ENCODE measurements at regions not wholly inside any gene's neighbourhood (a gene's known extent, or its start where the extent isn't known, plus 50 kb on each side); places are given as distances from the start of the nearest gene placed in this dataset.
"Not testable (repeated sequence)": the region's sequence is repeated elsewhere in the genome, so short reads cannot be mapped to it uniquely, and the experiment has no call there.

GRCh38 chr3:177334803-177335202 lies 137.5 kb upstream of the TBL1XR1 start:
- no peaks in the 10 kb centered on the region for H3K27me3 Mint-ChIP-seq
- no peaks in the 10 kb centered on the region for H3K9me3 Mint-ChIP-seq
- DNase-seq, result no peak
- no peak overlapping the region for H3K27ac Mint-ChIP-seq
- ChIA-PET POLR2A (no interaction called here), CTCF (no interaction called here)
- peaks cover 25% of the 10 kb centered on the region for H3K4me1 Mint-ChIP-seq
- H3K4me3 Mint-ChIP-seq, result no peak overlapping the region
- H3K36me3 Mint-ChIP-seq (ENCODE audit: low read depth), result no peaks in the 10 kb centered on the region

GRCh38 chr3:177335728-177336127 lies 138.4 kb upstream of the TBL1XR1 start:
- no peaks in the 10 kb centered on the region for H3K36me3 Mint-ChIP-seq (ENCODE audit: low read depth)
- ChIA-PET CTCF (no interaction called here), POLR2A (no interaction called here)

GRCh38 chr3:177336873-177337450 lies 139.7 kb upstream of the TBL1XR1 start:
- Mint-ChIP-seq H3K27ac (no peak overlapping the region), H3K4me1 (peaks cover 25% of the 10 kb centered on the region), H3K4me3 (no peak overlapping the region), H3K36me3 (ENCODE audit: low read depth) (no peaks in the 10 kb centered on the region), H3K27me3 (no peaks in the 10 kb centered on the region), H3K9me3 (no peaks in the 10 kb centered on the region)
- ChIA-PET CTCF (no interaction called here), POLR2A (interaction anchor here (0.9 to 1.8 kb wide), 4 partner anchors 9 to 22 kb away, joined by 3 to 7 read pairs (median 5); no protein-coding TSS in a partner anchor)
- DNase-seq, result no peak

More at GRCh38 chr3:177335728-177336127, 138.4 kb upstream of the TBL1XR1 start:
- Mint-ChIP-seq H3K27me3 (no peaks in the 10 kb centered on the region), H3K4me3 (no peak overlapping the region), H3K9me3 (no peaks in the 10 kb centered on the region), H3K27ac (no peak overlapping the region), H3K4me1 (peaks cover 25% of the 10 kb centered on the region)
- no peak for DNase-seq

- Mint-ChIP-seq H3K4me1 (peaks cover 25% of the 10 kb centered on the region), H3K27ac (no peak overlapping the region), H3K4me3 (no peak overlapping the region), H3K9me3 (no peaks in the 10 kb centered on the region), H3K27me3 (no peaks in the 10 kb centered on the region), H3K36me3 (ENCODE audit: low read depth) (no peaks in the 10 kb centered on the region)
- POLR2A ChIA-PET, result interaction anchor here (0.9 to 1.8 kb wide), 4 partner anchors 9 to 22 kb away, joined by 3 to 7 read pairs (median 5); no protein-coding TSS in a partner anchor
- CTCF ChIA-PET, result interaction anchor here (0.6 to 0.7 kb wide), 2 partner anchors 23 to 133 kb away, joined by 3 read pairs; no protein-coding TSS in a partner anchor
- DNase-seq, result peak; percentile 67
These were observed 140.5 kb upstream of the TBL1XR1 start for GRCh38 chr3:177337541-177338331.

GRCh38 chr3:177338697-177339219 lies 141.5 kb upstream of the TBL1XR1 start:
- no peaks in the 10 kb centered on the region for H3K27me3 Mint-ChIP-seq
- ChIA-PET POLR2A (interaction anchor here (1.8 kb wide), 1 partner anchor 8 kb away, joined by 6 read pairs; no protein-coding TSS in a partner anchor), CTCF (interaction anchor here (0.7 kb wide), 1 partner anchor 22 kb away, joined by 3 read pairs; no protein-coding TSS in a partner anchor)
- H3K4me1 Mint-ChIP-seq, result peaks cover 25% of the 10 kb centered on the region
- H3K36me3 Mint-ChIP-seq (ENCODE audit: low read depth), result no peaks in the 10 kb centered on the region
- H3K27ac Mint-ChIP-seq, result no peak overlapping the region
- H3K9me3 Mint-ChIP-seq, result no peaks in the 10 kb centered on the region
- H3K4me3 Mint-ChIP-seq, result no peak overlapping the region
- DNase-seq, result no peak

GRCh38 chr3:177339220-177339703 lies 142.0 kb upstream of the TBL1XR1 start:
- POLR2A ChIA-PET; H3K4me3 Mint-ChIP-seq; H3K36me3 Mint-ChIP-seq (ENCODE audit: low read depth); CTCF ChIA-PET; H3K27me3 Mint-ChIP-seq; DNase-seq; H3K27ac Mint-ChIP-seq; H3K9me3 Mint-ChIP-seq: not testable (repeated sequence)
- peaks cover 23% of the 10 kb centered on the region for H3K4me1 Mint-ChIP-seq

- no peak for DNase-seq
- ChIA-PET POLR2A (no interaction called here), CTCF (interaction anchor here (1.2 kb wide), 1 partner anchor 19 kb away, joined by 5 read pairs; no protein-coding TSS in a partner anchor)
- H3K36me3 Mint-ChIP-seq (ENCODE audit: low read depth), result no peaks in the 10 kb centered on the region
- no peak overlapping the region for H3K27ac Mint-ChIP-seq
- H3K4me1 Mint-ChIP-seq, result peaks cover 29% of the 10 kb centered on the region
- H3K4me3 Mint-ChIP-seq, result no peak overlapping the region
- H3K27me3 Mint-ChIP-seq, result no peaks in the 10 kb centered on the region
- no peaks in the 10 kb centered on the region for H3K9me3 Mint-ChIP-seq
These were observed 143.1 kb upstream of the TBL1XR1 start for GRCh38 chr3:177340243-177340830.

- CTCF ChIA-PET, result interaction anchor here (0.6 to 1.3 kb wide), 2 partner anchors 19 to 394 kb away, joined by 3 read pairs; no protein-coding TSS in a partner anchor
These were observed 144.6 kb upstream of the TBL1XR1 start for GRCh38 chr3:177341736-177342419.

GRCh38 chr3:177343122-177343625 lies 145.9 kb upstream of the TBL1XR1 start:
- peaks cover 31% of the 10 kb centered on the region for H3K4me1 Mint-ChIP-seq
- H3K27me3 Mint-ChIP-seq, result no peaks in the 10 kb centered on the region
- no peaks in the 10 kb centered on the region for H3K9me3 Mint-ChIP-seq
- ChIA-PET POLR2A (no interaction called here), CTCF (interaction anchor here (1.3 kb wide), 1 partner anchor 17 kb away, joined by 3 read pairs; no protein-coding TSS in a partner anchor)
- H3K27ac Mint-ChIP-seq, result no peak overlapping the region
- H3K36me3 Mint-ChIP-seq (ENCODE audit: low read depth), result no peaks in the 10 kb centered on the region
- no peak overlapping the region for H3K4me3 Mint-ChIP-seq
- no peak for DNase-seq

More at GRCh38 chr3:177341736-177342419, 144.6 kb upstream of the TBL1XR1 start:
- no peaks in the 10 kb centered on the region for H3K9me3 Mint-ChIP-seq
- H3K27ac Mint-ChIP-seq, result no peak overlapping the region
- peaks cover 40% of the 10 kb centered on the region for H3K4me1 Mint-ChIP-seq
- POLR2A ChIA-PET, result interaction anchor here (0.8 to 1.5 kb wide), 2 partner anchors 24 to 143 kb away, joined by 3 to 4 read pairs; no protein-coding TSS in a partner anchor
- H3K4me3 Mint-ChIP-seq, result no peak overlapping the region
- no peak for DNase-seq
- H3K36me3 Mint-ChIP-seq (ENCODE audit: low read depth), result no peaks in the 10 kb centered on the region
- H3K27me3 Mint-ChIP-seq, result no peaks in the 10 kb centered on the region

- CTCF ChIA-PET, result interaction anchor here (0.6 to 1.0 kb wide), 4 partner anchors 13 to 294 kb away, joined by 3 to 4 read pairs (median 3); no protein-coding TSS in a partner anchor
- H3K27ac Mint-ChIP-seq, result peak overlapping the region; percentile 87
- H3K9me3 Mint-ChIP-seq, result no peaks in the 10 kb centered on the region
- H3K27me3 Mint-ChIP-seq, result peaks cover 3% of the 10 kb centered on the region
- H3K4me3 Mint-ChIP-seq, result peak overlapping the region; percentile 30
- H3K4me1 Mint-ChIP-seq, result peaks cover 22% of the 10 kb centered on the region
- peak; percentile 82 for DNase-seq
- POLR2A ChIA-PET, result interaction anchor here (1.0 to 1.6 kb wide), 7 partner anchors 7 to 433 kb away, joined by 3 to 36 read pairs (median 3); partner anchors contain the start of gene TBL1XR1
- H3K36me3 Mint-ChIP-seq (ENCODE audit: low read depth), result no peaks in the 10 kb centered on the region
These were observed 148.0 kb upstream of the TBL1XR1 start for GRCh38 chr3:177345049-177345972.

GRCh38 chr3:177345973-177346503 lies 148.8 kb upstream of the TBL1XR1 start:
- H3K4me3 Mint-ChIP-seq, result no peak overlapping the region
- ChIA-PET POLR2A (interaction anchor here (1.0 to 1.6 kb wide), 6 partner anchors 8 to 432 kb away, joined by 3 to 36 read pairs (median 4); partner anchors contain the start of gene TBL1XR1), CTCF (interaction anchor here (0.7 to 1.0 kb wide), 3 partner anchors 12 to 295 kb away, joined by 3 to 4 read pairs (median 3); no protein-coding TSS in a partner anchor)
- H3K36me3 Mint-ChIP-seq (ENCODE audit: low read depth), result no peaks in the 10 kb centered on the region
- H3K9me3 Mint-ChIP-seq, result no peaks in the 10 kb centered on the region
- DNase-seq, result no peak
- H3K4me1 Mint-ChIP-seq, result peaks cover 23% of the 10 kb centered on the region
- H3K27ac Mint-ChIP-seq, result peak overlapping the region; percentile 87
- peaks cover 3% of the 10 kb centered on the region for H3K27me3 Mint-ChIP-seq
